GM18517 (cell line): ENCODE measurements at regions not wholly inside any gene's neighbourhood (a gene's known extent, or its start where the extent isn't known, plus 50 kb on each side); places are given as distances from the start of the nearest gene placed in this dataset.
"Not testable (repeated sequence)": the region's sequence is repeated elsewhere in the genome, so short reads cannot be mapped to it uniquely, and the experiment has no call there.

Source experiments
- ATAC-seq: cut with Tn5 transposase; IDR thresholded peaks from one replicate; pipeline ENCODE4 v1.9.1; 2021; ENCODE audit warnings: mild to moderate bottlenecking, moderate library complexity; ENCODE audit not compliant: unreplicated experiment

GRCh38 chr16:10312784-10313724 lies 72.8 kb upstream of the ATF7IP2 start:
- ATAC-seq, result peak; percentile 85

- no peak for ATAC-seq
Measured at GRCh38 chr16:10314317-10314716, 71.5 kb upstream of the ATF7IP2 start.

GRCh38 chr16:10314811-10315210 lies 71.0 kb upstream of the ATF7IP2 start:
- ATAC-seq, result no peak

GRCh38 chr16:10317425-10318001 lies 68.3 kb upstream of the ATF7IP2 start:
- ATAC-seq, result no peak

- ATAC-seq, result no peak
Measured at GRCh38 chr16:10318798-10319500, 66.9 kb upstream of the ATF7IP2 start.

- ATAC-seq, result no peak
Measured at GRCh38 chr16:10321407-10322387, 64.2 kb upstream of the ATF7IP2 start.

GRCh38 chr16:10322723-10323527 lies 62.9 kb upstream of the ATF7IP2 start:
- ATAC-seq, result no peak

GRCh38 chr16:10323528-10323869 lies 62.4 kb upstream of the ATF7IP2 start:
- ATAC-seq, result no peak

- no peak for ATAC-seq
Measured at GRCh38 chr16:10324210-10324609, 61.7 kb upstream of the ATF7IP2 start.

GRCh38 chr16:10325783-10326543 lies 59.9 kb upstream of the ATF7IP2 start:
- ATAC-seq, result no peak

GRCh38 chr16:10326647-10327046 lies 59.2 kb upstream of the ATF7IP2 start:
- ATAC-seq, result no peak

GRCh38 chr16:10328291-10328690 lies 57.6 kb upstream of the ATF7IP2 start:
- ATAC-seq, result not testable (repeated sequence)

- ATAC-seq, result no peak
Measured at GRCh38 chr16:10332241-10332640, 53.6 kb upstream of the ATF7IP2 start.

GRCh38 chr16:10332775-10333174 lies 53.1 kb upstream of the ATF7IP2 start:
- ATAC-seq, result no peak

GRCh38 chr16:10333321-10334032 lies 52.4 kb upstream of the ATF7IP2 start:
- ATAC-seq, result no peak

- ATAC-seq, result no peak
Measured at GRCh38 chr16:10335681-10336080, 50.2 kb upstream of the ATF7IP2 start.
